SKM-1 treated with dmso at 0.1 percent for 144 hours (cell line): ENCODE measurements at regions not wholly inside any gene's neighbourhood (a gene's known extent, or its start where the extent isn't known, plus 50 kb on each side); places are given as distances from the start of the nearest gene placed in this dataset.
"Not testable (repeated sequence)": the region's sequence is repeated elsewhere in the genome, so short reads cannot be mapped to it uniquely, and the experiment has no call there.

Experiments
- DNase-seq: peaks from one replicate; lab custom pipeline; 2025; ENCODE audit not compliant: unreplicated experiment; lab: John Stamatoyannopoulos, UW

DNA sequence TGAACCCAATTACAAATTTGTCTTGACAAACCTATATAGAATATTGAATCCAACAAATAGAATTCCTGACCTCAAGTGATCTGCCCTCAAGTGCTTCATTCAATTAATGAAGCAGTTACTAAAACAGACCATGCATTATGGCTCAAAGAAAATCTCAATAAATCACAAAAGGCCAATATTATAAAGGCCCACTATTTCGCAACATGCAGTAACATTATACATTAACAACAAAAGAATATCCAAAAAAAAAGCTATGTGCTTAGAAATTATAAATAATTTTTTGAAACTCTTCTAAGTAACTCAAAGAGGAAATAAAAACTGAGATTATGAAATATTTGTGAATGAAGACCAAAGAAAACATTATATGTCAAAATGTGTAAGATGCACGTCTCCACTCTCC lies 177.7 kb downstream of the ZNF674 start:
- DNase-seq: no peak

DNA sequence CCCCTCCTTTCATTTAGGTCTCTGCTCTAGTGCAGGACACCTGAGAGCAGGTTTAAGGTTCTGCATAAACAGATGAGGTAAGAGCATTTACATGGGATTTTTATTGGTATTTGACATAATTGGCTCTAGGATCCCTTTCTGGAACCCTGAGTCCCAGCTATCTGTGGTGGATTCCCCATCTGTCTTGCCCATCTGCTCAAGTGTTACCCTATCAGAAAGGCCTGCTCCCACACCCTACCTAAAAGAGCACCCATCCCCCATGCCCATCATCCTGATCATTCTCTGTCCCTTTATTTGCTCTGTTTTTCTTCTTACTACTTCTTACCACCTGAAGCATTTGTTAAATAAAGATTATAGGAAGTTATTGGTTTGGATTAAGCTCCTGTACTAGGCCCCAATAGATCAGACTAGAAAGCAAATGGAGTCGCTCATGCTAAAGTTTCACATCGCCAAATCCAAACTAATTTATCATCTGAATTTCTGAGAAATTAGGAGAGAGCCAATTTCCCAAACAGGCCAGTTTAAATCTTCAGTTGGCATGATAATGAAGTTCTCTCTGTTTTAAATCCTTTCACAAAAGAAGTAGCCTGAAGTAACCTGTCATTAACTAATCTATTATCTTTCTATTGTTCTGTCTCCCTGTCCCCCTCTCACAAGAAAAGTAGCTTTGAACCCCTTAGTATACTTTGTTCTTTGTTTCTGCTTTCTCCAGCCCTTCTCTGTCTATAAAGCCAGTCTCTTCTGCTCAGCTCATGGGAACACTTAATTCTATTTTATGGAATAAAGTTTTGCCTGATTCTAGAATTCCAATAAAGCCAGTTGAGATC lies 178.6 kb downstream of the ZNF674 start:
- no peak for DNase-seq

DNA sequence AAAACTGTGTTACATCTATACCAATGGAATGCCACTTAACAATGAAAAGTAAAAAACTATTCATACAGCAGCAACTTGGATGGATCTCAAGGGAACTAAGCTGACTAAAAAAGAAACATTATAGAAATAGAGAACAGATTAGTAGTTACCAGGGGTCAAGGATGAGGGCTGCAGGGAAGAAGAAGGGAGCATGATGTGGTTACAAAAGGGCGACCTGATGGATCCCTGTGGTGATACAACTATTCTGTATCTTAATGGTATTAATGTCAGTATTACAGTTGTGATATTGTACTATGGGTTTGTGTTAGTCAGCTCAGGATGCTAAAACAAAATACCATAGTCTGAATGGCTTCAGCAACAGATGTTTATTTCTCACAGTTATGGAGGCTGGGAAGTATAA lies 190.7 kb downstream of the ZNF674 start:
- DNase-seq: no peak

DNA sequence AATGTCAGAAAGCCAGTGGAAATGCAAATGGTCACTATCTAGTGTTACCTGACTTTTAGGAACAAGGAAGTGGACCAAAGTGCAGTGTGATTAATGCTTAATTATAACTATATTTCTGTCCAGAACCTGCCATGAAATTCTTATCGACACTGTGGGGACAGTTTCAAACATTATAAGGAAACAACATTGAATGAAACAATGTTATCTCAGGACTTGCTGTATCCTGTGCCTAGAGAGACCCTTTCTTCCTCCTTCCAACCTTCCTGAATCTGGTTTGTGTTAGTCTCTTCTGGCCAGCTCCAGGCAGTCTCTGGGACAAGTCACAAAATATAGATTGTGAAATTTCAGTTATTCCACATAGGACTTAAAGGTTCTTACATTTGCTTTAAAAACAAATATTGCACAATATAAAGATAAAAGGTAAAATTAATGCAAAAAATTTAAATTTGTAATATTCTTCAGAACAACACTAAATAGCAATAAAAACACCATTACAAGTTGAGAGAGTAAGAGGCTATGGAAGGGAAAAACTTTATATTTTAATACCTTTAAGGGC lies 203.4 kb downstream of the ZNF674 start:
- no peak for DNase-seq

DNA sequence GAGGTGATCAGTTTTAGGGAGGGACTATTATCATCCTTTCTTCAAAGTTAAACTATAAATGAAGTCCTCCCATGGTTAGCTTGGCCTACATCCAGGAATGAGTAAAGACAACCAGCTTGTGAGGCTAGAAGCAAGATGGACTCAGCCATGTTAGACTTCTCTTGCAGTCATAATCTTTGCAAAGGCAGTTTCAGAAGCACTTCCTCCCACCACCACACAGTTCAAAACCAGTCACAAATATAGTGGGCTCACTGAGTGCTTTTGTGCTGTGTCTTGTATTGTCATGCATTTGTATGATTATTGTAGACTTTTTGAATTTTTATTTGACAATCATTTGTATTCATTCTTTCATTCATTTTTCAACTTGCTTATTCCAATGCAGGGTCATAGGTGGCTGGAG lies 204.5 kb downstream of the ZNF674 start:
- DNase-seq: no peak

DNA sequence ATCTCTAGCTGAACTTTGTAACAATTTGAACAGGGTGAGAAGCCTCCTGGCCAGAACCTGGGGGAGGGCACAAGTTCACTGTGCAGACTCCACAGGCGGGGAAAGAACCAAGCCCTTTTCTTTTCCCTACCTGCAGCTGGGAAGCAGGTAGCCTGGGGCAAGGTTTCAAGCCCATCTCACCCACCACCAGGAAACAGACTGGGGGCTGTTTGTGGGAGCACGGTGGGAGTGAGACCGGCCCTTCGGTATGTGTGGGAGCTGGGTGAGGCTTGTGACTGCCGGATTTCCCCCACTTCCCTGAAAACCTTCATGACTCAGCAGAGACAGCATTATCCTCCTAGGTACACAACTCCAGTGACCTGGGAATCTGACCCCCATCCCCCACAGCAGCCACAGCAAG lies 211.7 kb downstream of the ZNF674 start:
- DNase-seq: no peak

DNA sequence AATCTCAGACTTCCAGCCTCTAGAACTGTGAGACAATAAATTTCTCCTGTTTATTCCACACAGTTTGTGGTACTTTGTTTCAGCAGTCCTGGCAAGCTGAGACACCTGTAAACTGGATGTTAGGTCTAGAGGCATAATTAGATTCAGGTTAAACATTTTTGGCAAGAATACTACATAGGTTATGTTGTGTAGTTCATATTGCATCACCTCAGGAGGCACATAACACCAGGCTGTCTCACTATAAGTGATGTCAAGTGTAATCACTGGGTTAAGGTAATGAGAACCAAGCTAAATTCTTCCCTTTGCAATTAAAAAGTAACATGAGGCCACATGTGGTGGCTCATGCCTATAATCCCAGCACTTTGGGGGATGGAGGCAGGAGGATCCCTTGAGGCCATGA lies 214.2 kb downstream of the ZNF674 start:
- DNase-seq: no peak

DNA sequence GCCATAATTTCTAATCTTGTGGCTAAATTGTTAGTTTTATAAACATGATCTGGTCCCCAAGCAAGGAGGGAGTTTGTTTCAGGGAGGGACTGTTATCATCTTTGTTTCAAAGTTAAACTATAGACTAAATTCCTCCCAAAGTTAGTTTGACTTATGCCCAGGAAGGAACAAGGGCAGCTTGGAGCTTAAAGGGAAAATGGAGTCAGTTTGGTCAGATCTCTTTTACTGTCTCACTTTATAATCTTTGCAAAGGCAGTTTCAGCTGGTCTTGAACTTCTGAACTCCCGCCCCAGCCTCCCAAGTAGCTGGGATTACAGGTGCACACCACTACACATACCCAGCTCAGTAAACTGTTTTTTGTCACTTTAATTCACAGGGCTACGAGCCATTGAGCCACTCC lies 214.7 kb downstream of the ZNF674 start:
- DNase-seq: no peak

DNA sequence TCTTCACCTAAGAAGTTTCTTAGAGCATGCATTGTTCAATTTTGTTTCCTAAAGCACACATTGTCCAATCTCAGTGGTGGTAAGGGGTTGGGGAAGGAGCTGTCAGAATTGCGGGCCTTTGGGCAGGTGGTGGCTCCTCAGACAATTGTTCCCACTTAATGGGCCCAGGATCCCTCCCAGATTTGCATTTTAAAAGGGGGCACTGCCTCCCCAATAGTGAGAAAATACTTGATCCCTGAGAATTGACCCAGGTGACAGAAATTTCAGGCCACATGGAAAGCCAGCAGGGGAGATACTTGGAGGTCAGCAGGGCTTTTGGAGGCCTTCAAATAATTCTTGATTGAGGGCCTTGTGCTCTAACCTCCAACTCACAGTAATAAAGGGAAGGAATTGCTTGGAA lies 217.1 kb downstream of the ZNF674 start:
- no peak for DNase-seq

DNA sequence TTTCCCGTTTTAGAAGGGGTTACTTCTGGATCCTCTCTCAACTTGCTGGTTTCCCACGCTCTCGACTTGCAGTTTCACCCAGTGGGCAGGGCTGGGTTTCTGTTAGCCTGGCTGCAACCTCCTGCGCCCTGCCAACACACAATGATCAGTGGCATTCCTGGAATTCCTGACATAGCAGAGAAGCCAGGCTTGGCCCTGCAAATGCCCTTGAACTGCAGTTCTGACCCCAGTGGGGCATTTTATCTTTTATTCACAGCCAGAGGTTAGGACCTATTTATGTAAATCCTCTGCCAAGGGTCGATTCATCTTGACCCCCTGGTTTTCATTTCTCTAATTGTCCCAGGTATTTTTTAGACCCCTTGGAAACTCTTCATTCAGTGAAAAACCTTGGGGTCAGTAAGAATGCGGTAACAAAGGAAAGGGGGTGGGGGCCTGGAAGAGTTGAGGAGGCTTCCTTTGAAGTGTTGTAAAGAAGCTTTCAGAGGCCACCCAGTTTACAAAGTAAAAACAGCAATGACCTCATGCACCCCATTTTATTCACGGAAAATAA lies 217.6 kb downstream of the ZNF674 start:
- no peak for DNase-seq

DNA sequence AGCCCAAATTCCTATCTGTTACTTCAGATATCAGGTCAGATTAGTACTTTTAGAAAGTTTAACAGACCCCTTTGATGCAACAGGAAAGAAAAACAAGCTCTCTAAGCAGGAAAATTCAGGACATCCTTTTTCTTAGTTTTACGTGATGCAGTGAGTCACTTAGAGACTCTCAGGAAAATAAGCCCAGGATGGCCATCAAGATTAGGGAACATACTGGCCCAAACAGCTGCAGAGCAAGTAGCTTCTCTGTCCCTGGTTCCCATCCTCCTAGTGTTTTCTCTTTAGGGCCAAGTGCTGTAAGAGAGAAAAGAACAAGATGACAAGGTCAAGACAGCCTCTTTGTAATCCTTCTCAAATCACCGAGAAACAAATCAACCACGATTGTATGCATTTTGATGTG lies 219.1 kb downstream of the ZNF674 start:
- no peak for DNase-seq

DNA sequence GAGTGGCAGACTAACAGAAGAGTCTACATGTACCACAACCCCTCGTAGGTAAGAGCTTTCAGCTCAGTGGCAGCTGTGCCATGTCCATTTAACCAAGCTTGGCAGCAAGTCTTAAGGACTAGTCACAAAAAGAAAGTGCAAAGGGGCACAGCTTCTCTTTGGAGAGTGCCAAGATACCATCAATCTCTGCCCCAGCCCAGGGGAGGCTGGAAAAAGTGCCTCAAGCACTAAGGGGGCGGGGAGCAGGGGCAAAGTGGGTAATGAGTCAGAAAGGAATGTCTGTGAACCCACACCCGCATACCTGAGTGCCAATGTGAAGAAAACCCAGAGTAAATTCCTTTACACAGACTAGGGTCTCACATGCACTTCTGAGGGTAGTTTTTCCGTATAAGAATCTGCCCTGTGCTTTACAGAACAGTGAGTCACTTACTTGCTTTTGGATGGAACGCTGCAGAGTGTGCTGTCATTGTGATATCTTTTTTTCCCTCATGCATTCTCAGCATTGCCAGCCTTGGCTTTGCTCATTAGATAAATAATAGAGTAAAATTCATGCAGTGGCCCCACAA lies 219.8 kb downstream of the ZNF674 start:
- no peak for DNase-seq

DNA sequence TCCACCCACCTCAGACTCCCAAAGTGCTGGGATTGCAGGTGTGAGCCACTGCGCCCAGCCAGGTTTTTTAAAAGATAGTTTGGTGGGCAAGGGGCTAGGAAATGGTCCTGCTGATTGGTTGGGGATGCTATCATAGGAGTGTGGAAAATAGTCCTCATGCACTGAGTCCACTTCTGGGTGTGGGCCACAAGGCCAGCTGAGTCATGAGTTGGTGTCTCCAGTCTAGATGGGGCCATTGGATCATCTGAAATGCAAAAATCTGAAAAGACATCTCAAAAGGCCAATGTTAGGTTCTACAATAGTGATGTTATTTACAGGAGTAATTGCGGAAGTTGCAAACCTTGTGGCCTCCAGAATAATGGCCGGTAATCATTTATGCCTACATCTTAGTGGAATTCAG lies 221.1 kb downstream of the ZNF674 start:
- DNase-seq: no peak

DNA sequence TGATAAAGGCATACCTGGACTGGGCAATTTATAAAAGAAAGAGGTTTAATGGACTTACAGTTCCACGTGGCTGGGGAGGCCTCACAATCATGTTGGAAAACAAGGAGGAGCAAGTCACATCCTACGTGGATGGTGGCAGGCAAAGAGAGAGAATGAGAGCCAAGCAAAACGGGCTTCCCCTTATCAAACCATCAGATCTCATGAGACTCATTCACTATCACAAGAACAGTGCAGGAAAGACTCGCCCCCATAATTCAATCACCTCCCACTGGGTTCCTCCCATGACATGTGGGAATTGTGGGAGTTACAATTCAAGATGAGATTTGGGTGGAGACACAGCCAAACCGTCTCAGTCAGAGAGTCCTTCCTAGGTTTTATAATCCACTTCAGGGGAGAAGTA lies 222.3 kb downstream of the ZNF674 start:
- DNase-seq: not testable (repeated sequence)

DNA sequence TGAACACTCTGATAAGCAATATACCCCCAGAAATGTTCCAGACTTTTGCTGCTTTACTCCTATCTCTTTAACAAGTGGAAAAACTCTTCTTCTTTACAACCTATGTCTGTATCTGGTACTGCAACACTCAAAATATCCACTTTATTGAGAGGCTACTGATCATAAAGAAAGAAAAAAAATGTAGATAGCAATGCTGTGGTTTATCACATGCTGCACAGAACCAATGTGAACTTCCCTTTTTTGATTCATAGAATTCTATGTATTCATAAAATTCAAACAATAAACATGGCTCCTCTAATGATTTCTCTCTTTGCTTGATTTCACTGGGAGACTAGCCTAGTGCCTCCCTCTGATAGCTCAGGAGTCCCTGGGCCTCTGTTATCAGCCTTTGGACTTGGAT lies 223.5 kb downstream of the ZNF674 start:
- no peak for DNase-seq

DNA sequence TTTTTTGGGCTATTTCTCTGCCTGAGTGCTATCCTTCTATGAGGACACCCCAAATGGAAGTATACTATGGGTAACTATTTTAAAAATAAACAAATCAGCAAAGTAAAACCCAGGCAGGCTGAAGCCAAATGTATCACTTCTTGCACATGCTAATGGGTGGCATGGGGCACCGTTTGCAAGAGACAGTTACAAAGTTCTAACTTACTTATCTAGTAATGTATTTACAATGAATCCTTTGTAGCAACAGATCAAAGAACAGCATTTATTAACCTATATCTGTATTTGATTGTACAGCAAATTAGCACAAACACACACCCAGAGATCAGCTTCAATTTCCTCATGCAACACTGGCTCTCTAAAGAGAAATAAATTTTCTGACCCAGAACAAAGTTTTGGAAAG lies 225.5 kb downstream of the ZNF674 start:
- no peak for DNase-seq

DNA sequence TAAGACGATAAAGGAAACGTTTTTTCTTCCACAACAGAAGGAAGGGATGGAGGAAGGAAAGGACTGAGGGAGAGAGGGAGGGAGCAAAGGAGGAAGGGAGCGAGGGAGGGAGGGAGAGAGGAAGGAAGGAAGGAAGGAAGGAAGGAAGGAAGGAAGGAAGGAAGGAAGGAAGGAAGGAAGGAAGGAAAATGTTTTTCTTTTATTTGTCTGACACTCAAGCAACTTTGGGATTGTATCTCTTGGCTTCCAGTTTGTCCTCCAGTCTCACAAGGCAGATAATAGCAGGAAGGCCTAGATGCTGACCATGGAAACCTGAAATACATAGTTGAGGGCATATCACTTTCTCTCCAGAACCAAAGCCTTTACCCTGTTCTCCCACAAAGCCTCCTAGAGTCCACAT lies 226.7 kb downstream of the ZNF674 start:
- no peak for DNase-seq

DNA sequence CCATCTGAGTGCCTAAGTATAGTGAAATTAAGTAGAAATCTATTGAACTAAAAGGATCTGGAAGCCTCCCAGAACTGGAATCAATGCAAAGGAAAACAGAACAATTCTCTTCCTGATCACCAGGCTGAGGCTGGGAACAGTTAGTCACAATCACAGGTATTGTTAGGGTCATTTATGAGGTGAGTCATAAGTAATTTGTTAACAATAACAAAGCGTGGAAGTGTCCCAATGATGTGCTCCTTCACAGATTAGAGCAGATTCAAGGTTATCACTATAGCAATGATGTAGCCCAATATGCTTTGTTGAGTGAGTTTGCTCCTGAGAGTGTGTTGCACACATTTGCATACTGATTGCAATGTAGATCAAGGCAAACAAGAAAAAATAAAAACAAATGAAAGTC lies 228.1 kb downstream of the ZNF674 start:
- no peak for DNase-seq

DNA sequence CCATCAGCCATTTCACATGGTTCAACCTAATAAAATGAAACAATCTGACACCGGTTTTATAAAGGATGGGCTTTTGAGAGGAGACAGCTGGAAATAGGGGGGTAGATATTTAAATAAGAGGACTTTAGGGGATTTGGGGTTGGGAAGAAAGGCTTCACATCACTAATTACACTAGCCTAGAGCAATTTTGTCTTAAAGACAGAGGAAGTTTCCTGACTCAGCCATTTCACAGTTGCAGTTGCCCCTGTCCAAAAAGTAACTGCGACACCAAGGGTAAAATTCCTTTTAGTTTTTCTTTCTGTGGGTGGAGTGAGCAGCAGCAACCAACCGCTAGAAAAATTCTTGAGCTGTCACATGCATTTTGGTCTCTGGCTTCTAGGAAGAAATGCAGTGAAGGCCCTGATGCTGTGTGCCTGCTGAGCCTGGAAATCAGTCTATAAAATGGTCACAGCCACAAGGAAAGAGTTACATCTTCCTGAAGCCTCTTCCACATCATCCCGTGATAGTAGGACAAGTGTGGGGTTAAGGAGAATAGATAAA lies 233.6 kb downstream of the ZNF674 start:
- no peak for DNase-seq

DNA sequence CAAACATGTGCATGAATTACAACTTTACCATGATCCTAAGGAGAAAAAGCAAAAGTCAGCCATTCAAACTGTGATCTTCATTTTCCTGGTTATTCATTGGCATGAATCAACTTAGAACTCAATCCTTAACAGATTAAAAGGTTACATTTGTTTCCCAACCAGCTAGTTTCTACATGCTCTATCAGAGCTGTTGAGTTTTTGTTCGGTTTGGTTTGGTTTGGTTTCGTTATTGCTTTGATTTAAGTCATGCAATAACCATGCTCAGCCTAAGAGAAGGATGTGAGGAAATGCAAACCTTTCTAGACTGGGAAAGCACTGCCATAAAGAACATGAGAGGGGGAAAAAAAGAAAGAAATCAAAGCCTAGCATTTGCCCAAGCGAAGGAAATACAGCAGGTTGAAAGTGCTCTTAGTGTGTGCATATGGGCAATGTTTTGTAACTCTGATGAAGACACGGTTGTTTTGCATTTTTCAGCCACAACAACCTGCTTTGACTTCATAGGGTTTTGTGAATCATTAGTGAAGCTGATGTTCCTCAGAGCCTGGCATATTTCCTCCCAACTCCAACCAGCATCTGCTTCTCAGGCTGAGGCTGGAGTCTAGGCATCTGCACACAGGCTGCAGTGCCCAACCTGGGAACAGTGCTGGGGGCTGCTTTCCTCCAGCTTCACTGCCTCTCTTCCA lies 234.3 kb downstream of the ZNF674 start:
- DNase-seq: no peak

DNA sequence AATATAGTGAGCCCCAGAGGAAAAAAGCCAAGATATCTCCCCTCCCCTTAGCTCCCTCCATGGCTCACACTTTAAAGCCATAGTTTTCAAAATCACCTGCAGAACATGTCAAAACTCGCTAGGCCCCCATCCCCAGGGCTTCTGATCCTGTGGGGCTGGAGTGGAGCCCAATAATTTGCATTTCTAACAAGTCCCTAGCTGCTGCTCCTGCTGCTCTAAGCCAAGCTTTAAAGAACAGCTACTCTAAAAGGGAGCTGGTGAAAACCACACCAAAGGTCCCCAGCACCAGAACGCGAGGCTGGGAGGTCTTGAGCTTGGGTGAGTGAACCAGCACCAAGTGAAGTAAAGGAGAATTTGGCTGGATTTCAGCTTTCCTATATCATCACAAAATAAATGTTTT lies 237.1 kb downstream of the ZNF674 start:
- no peak for DNase-seq

DNA sequence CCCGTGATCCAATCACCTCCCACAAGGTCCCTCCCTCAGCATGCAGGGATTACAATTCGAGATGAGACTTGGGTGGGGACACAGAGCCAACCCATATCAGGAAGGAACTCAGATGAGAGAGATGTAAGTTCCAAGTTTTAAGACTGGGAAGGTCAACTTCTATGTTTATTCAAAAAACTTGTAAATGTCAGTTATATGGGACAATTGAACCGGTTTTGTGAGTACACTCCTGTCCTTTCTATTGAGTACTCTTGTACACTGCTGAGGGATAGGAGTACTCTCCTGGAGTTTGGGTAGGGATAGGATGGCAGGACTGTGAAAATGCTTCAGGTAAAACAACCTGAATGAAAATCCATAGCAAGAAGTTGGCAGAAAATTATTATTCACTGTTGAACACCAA lies 239.1 kb downstream of the ZNF674 start:
- DNase-seq: no peak
